CD14-positive monocyte (primary cell): ENCODE measurements at regions not wholly inside any gene's neighbourhood (a gene's known extent, or its start where the extent isn't known, plus 50 kb on each side); places are given as distances from the start of the nearest gene placed in this dataset.

Source experiments
- DNase-seq, 3 donors: peaks; one replicate each; pipeline ENCODE4 v3.0.0-alpha.2; 2011 to 2022
- H2AFZ ChIP-seq: 2 replicates; pipeline ENCODE4 v1.6.0; 2012; ENCODE audit warnings: mild to moderate bottlenecking, low read depth, low read length, inconsistent platforms; ENCODE audit not compliant: insufficient read depth, poor library complexity, severe bottlenecking
- H3K27ac ChIP-seq, 2 donors: 1 replicate in 1 of 2; 2 replicates in 1 of 2; pipeline ENCODE4 v1.5.1; 2012 to 2013; ENCODE audit warnings: low read length in 2 of 2, control low read depth in 1 of 2, inconsistent platforms in 1 of 2, low read depth in 1 of 2, mild to moderate bottlenecking in 1 of 2
- H3K27me3 ChIP-seq, 2 donors: one replicate each; pipeline versions ENCODE4 v1.6.0 to v1.6.1; 2011 to 2013; ENCODE audit warnings: low read length in 2 of 2; ENCODE audit not compliant: control insufficient read depth in 2 of 2, insufficient read depth in 2 of 2
- H3K36me3 ChIP-seq, 2 donors: replicated peaks in 1 of 2; 1 replicate in 1 of 2; 2 replicates in 1 of 2; pipeline versions ENCODE4 v1.5.1 to v1.6.1; 2012 to 2013; ENCODE audit warnings: low read length in 2 of 2, control low read depth in 1 of 2, inconsistent platforms in 1 of 2, mild to moderate bottlenecking in 1 of 2; ENCODE audit not compliant: insufficient read depth in 2 of 2, control insufficient read depth in 1 of 2
- H3K4me1 ChIP-seq, 2 donors: 1 replicate in 1 of 2; 2 replicates in 1 of 2; pipeline versions ENCODE4 v1.5.1 to v1.6.1; 2012 to 2013; ENCODE audit warnings: low read length in 2 of 2, control low read depth in 1 of 2, inconsistent platforms in 1 of 2, mild to moderate bottlenecking in 1 of 2, moderate library complexity in 1 of 2; ENCODE audit not compliant: insufficient read depth in 2 of 2, control insufficient read depth in 1 of 2
- H3K4me2 ChIP-seq: replicated peaks from 2 replicates; pipeline ENCODE3; 2012; ENCODE audit warnings: low read length, moderate library complexity, mild to moderate bottlenecking; ENCODE audit not compliant: poor library complexity, severe bottlenecking; ENCODE audit errors: extremely low read depth
- H3K4me3 ChIP-seq, 3 experiments: fragments of 200-600 bp in 1 of 3; sonication (generic) in 1 of 3; replicated peaks in 1 of 3; 1 replicate in 2 of 3; 2 replicates in 1 of 3; pipeline ENCODE4 v1.5.1; 2011 to 2013; ENCODE audit warnings: low read length in 3 of 3, mild to moderate bottlenecking in 3 of 3, control low read depth in 2 of 3, low read depth in 2 of 3, inconsistent platforms in 1 of 3, moderate library complexity in 1 of 3
- H3K79me2 ChIP-seq: 2 replicates; pipeline ENCODE4 v1.6.0; 2012; ENCODE audit warnings: mild to moderate bottlenecking, control low read depth, inconsistent platforms, low read length, moderate library complexity; ENCODE audit not compliant: insufficient read depth
- H3K9ac ChIP-seq: 2 replicates; pipeline ENCODE4 v1.6.0; 2017; ENCODE audit warnings: low read length, mild to moderate bottlenecking; ENCODE audit not compliant: insufficient read depth, poor library complexity, severe bottlenecking
- H3K9me3 ChIP-seq, 2 donors: replicated peaks in 1 of 2; 1 replicate in 1 of 2; 2 replicates in 1 of 2; pipeline versions ENCODE4 v1.5.1 to v1.6.1; 2012 to 2013; ENCODE audit warnings: low read length in 2 of 2, control low read depth in 1 of 2; ENCODE audit not compliant: control insufficient read depth in 1 of 2, insufficient read depth in 1 of 2
- H4K20me1 ChIP-seq: 2 replicates; pipeline ENCODE4 v1.6.0; 2012; ENCODE audit warnings: mild to moderate bottlenecking, low read length, control low read depth, moderate library complexity; ENCODE audit not compliant: insufficient read depth
- H3K27ac Mint-ChIP-seq, 7 donors: one replicate each; pipeline ENCODE4 v1.8.0; 2020; ENCODE audit warnings: mild to moderate bottlenecking in 7 of 7, mixed read lengths in 7 of 7, moderate library complexity in 6 of 7, inconsistent platforms in 2 of 7
- H3K27me3 Mint-ChIP-seq, 3 donors: one replicate each; pipeline ENCODE4 v1.8.0; 2021 to 2022; ENCODE audit warnings: low read depth in 3 of 3, mild to moderate bottlenecking in 3 of 3, mixed read lengths in 3 of 3, moderate library complexity in 3 of 3, inconsistent platforms in 1 of 3
- H3K36me3 Mint-ChIP-seq, 2 donors: one replicate each; pipeline ENCODE4 v1.8.0; 2020; ENCODE audit warnings: mixed read lengths in 2 of 2, inconsistent platforms in 1 of 2, mild to moderate bottlenecking in 1 of 2
- H3K4me1 Mint-ChIP-seq: one replicate; pipeline ENCODE4 v1.8.0; 2020; ENCODE audit warnings: mild to moderate bottlenecking, mixed read lengths
- H3K4me3 Mint-ChIP-seq, 2 donors: one replicate each; pipeline ENCODE4 v1.8.0; 2020; ENCODE audit warnings: mild to moderate bottlenecking in 2 of 2, mixed read lengths in 2 of 2, moderate library complexity in 1 of 2
- H3K9me3 Mint-ChIP-seq, 7 donors: one replicate each; pipeline ENCODE4 v1.8.0; 2020 to 2022; ENCODE audit warnings: mixed read lengths in 7 of 7, mild to moderate bottlenecking in 6 of 7, moderate library complexity in 6 of 7, inconsistent platforms in 2 of 7
- WGBS: methylation state at CpG from one replicate; pipeline ENCODE4 v1.1.5; 2013; ENCODE audit warnings: missing lambda C conversion rate; ENCODE audit not compliant: insufficient coverage; 5-methylcytosine and 5-hydroxymethylcytosine counted together
- intact Hi-C, 2 donors: fragments of 100-400 bp; cut with micrococcal nuclease; formaldehyde crosslinking; loops; one replicate each; pipeline versions ENCODE4 v1.15.0 to v1.15.1; 2023
- TF ChIP-seq, protein P1 (sequence below): fragments of 200-600 bp; IDR thresholded peaks from one replicate; pipeline ENCODE4 v1.8.0; 2022; ENCODE audit warnings: antibody characterized with exemption, mild to moderate bottlenecking

- H3K27ac ChIP-seq: no peak overlapping the region
- DNase-seq: no peak
- H3K9ac ChIP-seq: no peak overlapping the region
- no peaks in the 10 kb centered on the region for H3K27me3 Mint-ChIP-seq
- no peaks in the 10 kb centered on the region for H3K4me1 Mint-ChIP-seq
- no peak overlapping the region for H3K4me3 Mint-ChIP-seq
- H3K9me3 ChIP-seq: no peaks in the 10 kb centered on the region
- H3K27me3 ChIP-seq: no peaks in the 10 kb centered on the region
- H3K4me1 ChIP-seq: no peaks in the 10 kb centered on the region
- peaks cover 0 to 2% (median 0%) of the 10 kb centered on the region in 7 donors for H3K9me3 Mint-ChIP-seq
- H3K4me2 ChIP-seq: no peak overlapping the region
- no CpG with 5 or more reads among the region's 2 CpGs for WGBS
- no peaks in the 10 kb centered on the region for H3K36me3 ChIP-seq
- no peak overlapping the region for H2AFZ ChIP-seq
- intact Hi-C loops: no loop called here
- H4K20me1 ChIP-seq: no peaks in the 10 kb centered on the region
- no peak overlapping the region for H3K4me3 ChIP-seq
- TF ChIP-seq, protein P1, sequence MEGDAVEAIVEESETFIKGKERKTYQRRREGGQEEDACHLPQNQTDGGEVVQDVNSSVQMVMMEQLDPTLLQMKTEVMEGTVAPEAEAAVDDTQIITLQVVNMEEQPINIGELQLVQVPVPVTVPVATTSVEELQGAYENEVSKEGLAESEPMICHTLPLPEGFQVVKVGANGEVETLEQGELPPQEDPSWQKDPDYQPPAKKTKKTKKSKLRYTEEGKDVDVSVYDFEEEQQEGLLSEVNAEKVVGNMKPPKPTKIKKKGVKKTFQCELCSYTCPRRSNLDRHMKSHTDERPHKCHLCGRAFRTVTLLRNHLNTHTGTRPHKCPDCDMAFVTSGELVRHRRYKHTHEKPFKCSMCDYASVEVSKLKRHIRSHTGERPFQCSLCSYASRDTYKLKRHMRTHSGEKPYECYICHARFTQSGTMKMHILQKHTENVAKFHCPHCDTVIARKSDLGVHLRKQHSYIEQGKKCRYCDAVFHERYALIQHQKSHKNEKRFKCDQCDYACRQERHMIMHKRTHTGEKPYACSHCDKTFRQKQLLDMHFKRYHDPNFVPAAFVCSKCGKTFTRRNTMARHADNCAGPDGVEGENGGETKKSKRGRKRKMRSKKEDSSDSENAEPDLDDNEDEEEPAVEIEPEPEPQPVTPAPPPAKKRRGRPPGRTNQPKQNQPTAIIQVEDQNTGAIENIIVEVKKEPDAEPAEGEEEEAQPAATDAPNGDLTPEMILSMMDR: no peak
- no peaks in the 10 kb centered on the region for H3K36me3 Mint-ChIP-seq
- no peaks in the 10 kb centered on the region for H3K79me2 ChIP-seq
- no peak overlapping the region for H3K27ac Mint-ChIP-seq
Measured at GRCh38 chr1:82091729-82092128, 291.0 kb downstream of the ADGRL2 start.

DNA sequence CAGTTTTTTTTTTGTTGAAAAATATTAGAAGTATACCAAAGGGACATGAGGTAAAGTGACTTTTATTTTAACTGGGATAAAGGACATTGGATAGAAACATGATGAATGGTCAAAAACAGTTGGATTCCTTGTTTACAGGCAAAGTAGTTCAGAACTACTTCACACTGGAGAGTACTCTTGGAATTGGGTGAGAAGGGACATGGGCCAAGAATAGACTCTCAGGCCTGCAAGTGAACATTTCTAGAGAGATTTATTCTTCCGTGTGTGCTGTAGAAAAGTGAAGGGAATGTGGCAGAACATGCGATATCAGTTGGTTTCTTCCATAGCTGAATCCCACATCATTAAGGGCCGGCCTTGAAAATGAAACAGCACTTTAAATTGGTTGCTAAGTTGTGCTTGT lies 290.5 kb downstream of the ADGRL2 start:
- H3K27ac Mint-ChIP-seq: no peak overlapping the region
- H4K20me1 ChIP-seq: no peaks in the 10 kb centered on the region
- TF ChIP-seq, protein P1: no peak
- no CpG with 5 or more reads among the region's 3 CpGs for WGBS
- H2AFZ ChIP-seq: no peak overlapping the region
- no peaks in the 10 kb centered on the region for H3K27me3 Mint-ChIP-seq
- H3K4me1 Mint-ChIP-seq: no peaks in the 10 kb centered on the region
- H3K4me1 ChIP-seq: no peaks in the 10 kb centered on the region
- H3K36me3 Mint-ChIP-seq: no peaks in the 10 kb centered on the region
- H3K4me3 ChIP-seq: no peak overlapping the region
- no peaks in the 10 kb centered on the region for H3K9me3 ChIP-seq
- peaks cover 0 to 2% (median 0%) of the 10 kb centered on the region in 7 donors for H3K9me3 Mint-ChIP-seq
- no peaks in the 10 kb centered on the region for H3K36me3 ChIP-seq
- H3K27ac ChIP-seq: no peak overlapping the region
- intact Hi-C loops: no loop called here
- no peak overlapping the region for H3K4me2 ChIP-seq
- H3K79me2 ChIP-seq: no peaks in the 10 kb centered on the region
- no peaks in the 10 kb centered on the region for H3K27me3 ChIP-seq
- no peak for DNase-seq
- H3K4me3 Mint-ChIP-seq: no peak overlapping the region
- H3K9ac ChIP-seq: no peak overlapping the region
